ENCODE measurements at regions not wholly inside any gene's neighbourhood (a gene's known extent, or its start where the extent isn't known, plus 50 kb on each side); places are given as distances from the start of the nearest gene placed in this dataset.
A peak's percentile ranks its signal among the peaks of the same experiment; 100 is the strongest.

DNA sequence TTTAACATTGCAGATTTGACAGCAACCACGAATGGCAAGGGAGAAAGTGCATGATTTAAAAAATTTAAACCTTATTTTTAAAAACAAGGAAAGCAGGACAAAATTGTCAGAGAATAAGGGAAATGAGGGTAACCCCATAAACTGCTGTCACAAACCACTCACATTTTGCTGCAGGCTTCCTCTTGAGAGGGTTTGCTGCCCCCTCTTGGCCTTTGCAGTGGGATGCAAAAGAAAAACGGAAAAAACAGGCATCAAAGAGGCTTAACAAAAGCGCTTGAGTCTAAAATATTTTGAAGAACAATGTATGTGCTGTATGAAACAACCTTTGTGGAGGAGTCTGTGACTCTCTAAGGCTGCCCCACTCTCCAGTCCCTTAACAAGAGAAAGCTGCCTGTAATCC lies 91.6 kb downstream of the TMX3 start:
- H3K4me3 ChIP-seq, result no peak overlapping the region
- no peak for TF ChIP-seq EZH2 (IDR thresholded peaks at IDR 0.05; ENCODE audit: low read depth)
- TF ChIP-seq, protein P1, sequence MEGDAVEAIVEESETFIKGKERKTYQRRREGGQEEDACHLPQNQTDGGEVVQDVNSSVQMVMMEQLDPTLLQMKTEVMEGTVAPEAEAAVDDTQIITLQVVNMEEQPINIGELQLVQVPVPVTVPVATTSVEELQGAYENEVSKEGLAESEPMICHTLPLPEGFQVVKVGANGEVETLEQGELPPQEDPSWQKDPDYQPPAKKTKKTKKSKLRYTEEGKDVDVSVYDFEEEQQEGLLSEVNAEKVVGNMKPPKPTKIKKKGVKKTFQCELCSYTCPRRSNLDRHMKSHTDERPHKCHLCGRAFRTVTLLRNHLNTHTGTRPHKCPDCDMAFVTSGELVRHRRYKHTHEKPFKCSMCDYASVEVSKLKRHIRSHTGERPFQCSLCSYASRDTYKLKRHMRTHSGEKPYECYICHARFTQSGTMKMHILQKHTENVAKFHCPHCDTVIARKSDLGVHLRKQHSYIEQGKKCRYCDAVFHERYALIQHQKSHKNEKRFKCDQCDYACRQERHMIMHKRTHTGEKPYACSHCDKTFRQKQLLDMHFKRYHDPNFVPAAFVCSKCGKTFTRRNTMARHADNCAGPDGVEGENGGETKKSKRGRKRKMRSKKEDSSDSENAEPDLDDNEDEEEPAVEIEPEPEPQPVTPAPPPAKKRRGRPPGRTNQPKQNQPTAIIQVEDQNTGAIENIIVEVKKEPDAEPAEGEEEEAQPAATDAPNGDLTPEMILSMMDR (conservative IDR thresholded peaks at IDR 0.05), result peak; percentile 77
- POLR2A ChIA-PET (ENCODE audit: unreplicated experiment), result no interaction called here
- no TSS peak for BruUV-seq (replicated peaks)
- intact Hi-C loops (cut with micrococcal nuclease; ENCODE audit: unreplicated experiment), result loop anchor here (1.0 kb wide), 1 partner anchor 1107 kb away; the partner anchor contains the start of gene DSEL
- peak in 1 of 2 experiments; percentile 26 for DNase-seq
- no peaks in the 10 kb centered on the region for H3K9me3 ChIP-seq (ENCODE audit: insufficient read depth, low read depth)
- H3K4me2 ChIP-seq, result no peak overlapping the region
- no peaks in the 10 kb centered on the region for H3F3A ChIP-seq (ENCODE audit: insufficient read depth, low read depth)
- H4K20me1 ChIP-seq (ENCODE audit: insufficient read depth), result no peaks in the 10 kb centered on the region
- H3K79me2 ChIP-seq (ENCODE audit: low read depth), result no peaks in the 10 kb centered on the region
- no peaks in the 10 kb centered on the region for H3K4me1 ChIP-seq (replicated peaks; ENCODE audit: insufficient read depth)
- H3K27ac ChIP-seq, result no peak overlapping the region
- CTCF ChIA-PET, result no interaction called here
- no peak overlapping the region for H2AFZ ChIP-seq
- H3K9me2 ChIP-seq (ENCODE audit: insufficient read depth), result no peaks in the 10 kb centered on the region
- no peaks in the 10 kb centered on the region for H3K36me3 ChIP-seq (ENCODE audit: low read depth)
- no peaks in the 10 kb centered on the region for H3K27me3 ChIP-seq (ENCODE audit: insufficient read depth, low read depth)

- no peak overlapping the region for H2AFZ ChIP-seq
- no peak overlapping the region for H3K27ac ChIP-seq
- H4K20me1 ChIP-seq (ENCODE audit: insufficient read depth), result no peaks in the 10 kb centered on the region
- BruUV-seq (replicated peaks), result no TSS peak
- ChIA-PET CTCF (no interaction called here), POLR2A (ENCODE audit: unreplicated experiment) (no interaction called here)
- H3K36me3 ChIP-seq (ENCODE audit: low read depth), result no peaks in the 10 kb centered on the region
- H3K4me1 ChIP-seq (replicated peaks; ENCODE audit: insufficient read depth), result no peaks in the 10 kb centered on the region
- H3K9me2 ChIP-seq (ENCODE audit: insufficient read depth), result no peaks in the 10 kb centered on the region
- no peaks in the 10 kb centered on the region for H3K79me2 ChIP-seq (ENCODE audit: low read depth)
- intact Hi-C loops (cut with micrococcal nuclease; ENCODE audit: unreplicated experiment), result no loop called here
- H3K27me3 ChIP-seq (ENCODE audit: insufficient read depth, low read depth), result no peaks in the 10 kb centered on the region
- no peak for DNase-seq
- H3K9me3 ChIP-seq (ENCODE audit: insufficient read depth, low read depth), result no peaks in the 10 kb centered on the region; the same call in 1 of the 2 replicates
- no peaks in the 10 kb centered on the region for H3F3A ChIP-seq (ENCODE audit: insufficient read depth, low read depth)
- H3K4me3 ChIP-seq, result no peak overlapping the region
- no peak overlapping the region for H3K4me2 ChIP-seq
- TF ChIP-seq, protein P1 (conservative IDR thresholded peaks at IDR 0.05), result no peak
- TF ChIP-seq EZH2 (IDR thresholded peaks at IDR 0.05; ENCODE audit: low read depth), result no peak
These were observed 103.6 kb downstream of the TMX3 start for GRCh38 chr18:68611311-68611710.

- ChIA-PET CTCF (no interaction called here), POLR2A (ENCODE audit: unreplicated experiment) (no interaction called here)
- no peaks in the 10 kb centered on the region for H3F3A ChIP-seq (ENCODE audit: insufficient read depth, low read depth)
- no peaks in the 10 kb centered on the region for H3K9me2 ChIP-seq (ENCODE audit: insufficient read depth)
- TF ChIP-seq, protein P1 (conservative IDR thresholded peaks at IDR 0.05), result no peak
- no peak for TF ChIP-seq EZH2 (IDR thresholded peaks at IDR 0.05; ENCODE audit: low read depth)
- no peaks in the 10 kb centered on the region for H3K27me3 ChIP-seq (ENCODE audit: insufficient read depth, low read depth)
- H3K4me2 ChIP-seq, result no peak overlapping the region
- no peak overlapping the region for H3K4me3 ChIP-seq
- no peaks in the 10 kb centered on the region for H3K4me1 ChIP-seq (replicated peaks; ENCODE audit: insufficient read depth)
- no peaks in the 10 kb centered on the region for H4K20me1 ChIP-seq (ENCODE audit: insufficient read depth)
- no peaks in the 10 kb centered on the region; the same call in 1 of the 2 replicates for H3K9me3 ChIP-seq (ENCODE audit: insufficient read depth, low read depth)
- no peak for DNase-seq
- H2AFZ ChIP-seq, result no peak overlapping the region; the same call in 1 of the 2 replicates
- no peaks in the 10 kb centered on the region for H3K36me3 ChIP-seq (ENCODE audit: low read depth)
- H3K79me2 ChIP-seq (ENCODE audit: low read depth), result no peaks in the 10 kb centered on the region
- no peak overlapping the region for H3K27ac ChIP-seq
- intact Hi-C loops (cut with micrococcal nuclease; ENCODE audit: unreplicated experiment), result no loop called here
- no TSS peak for BruUV-seq (replicated peaks)
These were observed 105.9 kb downstream of the TMX3 start for GRCh38 chr18:68608851-68609490.
